HepG2 (cell line): ENCODE measurements at regions not wholly inside any gene's neighbourhood (a gene's known extent, or its start where the extent isn't known, plus 50 kb on each side); places are given as distances from the start of the nearest gene placed in this dataset.

Source experiments
- ATAC-seq: fragments of 200-7000 bp; cut with Tn5 transposase; 3 replicates; pipeline ENCODE4 v1.9.1; 2020; ENCODE audit warnings: mild to moderate bottlenecking, moderate library complexity
- BruUV-seq: library from RNA; stranded (reverse); fragments of 400-500 nt; replicated peaks from 2 replicates; lab custom pipeline; 2021; lab: Mats Ljungman, UMichigan
- CTCF ChIA-PET: fragments of 300-600 bp; formaldehyde crosslinking; extraction: SDS; loops from one replicate; lab custom pipeline; 2021; ENCODE audit warnings: low total read pairs, inconsistent platforms, low intra/inter-chr PET ratio; lab: Yijun Ruan, JAX
- POLR2A ChIA-PET: fragments of 350-600 bp; sonication (Branson Sonifier 250); formaldehyde crosslinking; loops from one replicate; lab custom pipeline; 2020; ENCODE audit warnings: antibody characterized with exemption, inconsistent platforms; lab: Yijun Ruan, JAX
- DNase-seq: peaks from one replicate; pipeline ENCODE4 v3.0.0-alpha.2; 2015; ENCODE audit warnings: low spot score
- FAIRE-seq: peaks from 3 replicates; lab custom pipeline; 2011; peaks lifted over from hg19 to GRCh38; lab: Jason Lieb, UNC
- H2AFZ ChIP-seq: one replicate; pipeline ENCODE4 v1.6.1; 2011; ENCODE audit warnings: low read length, inconsistent platforms
- H3K27ac ChIP-seq: fragments of 300-600 bp; 3 replicates; pipeline ENCODE4 v1.8.0; 2011; ENCODE audit warnings: mixed run types, mild to moderate bottlenecking, mixed read lengths, low read length, inconsistent platforms; ENCODE audit not compliant: insufficient read depth; ENCODE audit errors: extremely low read length
- H3K27me3 ChIP-seq, 2 experiments: fragments of 200-600 bp in 1 of 2; 2 replicates in 1 of 2; 3 replicates in 1 of 2; pipeline versions ENCODE4 v1.6.0 to v1.8.0; 2011; ENCODE audit warnings: low read length in 2 of 2, mild to moderate bottlenecking in 2 of 2, moderate library complexity in 2 of 2, inconsistent platforms in 1 of 2; ENCODE audit not compliant: insufficient read depth in 2 of 2, control insufficient read depth in 1 of 2
- H3K36me3 ChIP-seq, 2 experiments: fragments of 200-600 bp in 1 of 2; replicated peaks in 1 of 2; 2 replicates in 1 of 2; 3 replicates in 1 of 2; pipeline versions ENCODE4 v1.5.1 to v1.8.0; 2011; ENCODE audit warnings: low read length in 2 of 2, inconsistent platforms in 1 of 2; ENCODE audit not compliant: insufficient read depth in 2 of 2, control insufficient read depth in 1 of 2
- H3K4me1 ChIP-seq: 2 replicates; pipeline ENCODE4 v1.5.1; 2012; ENCODE audit warnings: low read length, inconsistent platforms; ENCODE audit not compliant: insufficient read depth
- H3K4me2 ChIP-seq: 2 replicates; pipeline ENCODE4 v1.6.0; 2011; ENCODE audit warnings: low read depth, low read length, inconsistent platforms
- H3K4me3 ChIP-seq, 3 experiments: fragments of 200-600 bp in 1 of 3; sonication (generic), shearing (Covaris generic) in 1 of 3; replicated peaks in 1 of 3; 2 replicates each; pipeline ENCODE4 v1.5.1; 2011 to 2016; ENCODE audit warnings: low read length in 3 of 3, inconsistent platforms in 2 of 3, low read depth in 2 of 3, mild to moderate bottlenecking in 2 of 3, control low read depth in 1 of 3, mixed read lengths in 1 of 3; ENCODE audit not compliant: insufficient read depth in 1 of 3
- H3K79me2 ChIP-seq: one replicate; pipeline ENCODE4 v1.6.1; 2011; ENCODE audit warnings: low read length, inconsistent platforms; ENCODE audit not compliant: insufficient read depth
- H3K9ac ChIP-seq: 2 replicates; pipeline ENCODE4 v1.6.0; 2011; ENCODE audit warnings: mild to moderate bottlenecking, low read depth, low read length, inconsistent platforms; ENCODE audit not compliant: insufficient read depth
- H3K9me3 ChIP-seq: 2 replicates; pipeline ENCODE4 v1.5.1; 2012; ENCODE audit warnings: mild to moderate bottlenecking, low read length
- H4K20me1 ChIP-seq: 2 replicates; pipeline ENCODE4 v1.6.0; 2011; ENCODE audit warnings: inconsistent platforms, mild to moderate bottlenecking, low read length, moderate library complexity; ENCODE audit not compliant: insufficient read depth
- HMG20B ChIP-seq: conservative IDR thresholded peaks from 2 replicates; pipeline ENCODE4 v1.6.1; 2016; ENCODE audit warnings: missing genetic modification reagents, missing compliant biosample characterization
- PAF1 ChIP-seq: IDR thresholded peaks from 2 replicates; pipeline ENCODE4 v1.6.1; 2016; ENCODE audit warnings: missing genetic modification reagents, missing compliant biosample characterization
- SCMH1 ChIP-seq: sonication (generic); formaldehyde crosslinking; IDR thresholded peaks from 2 replicates; pipeline ENCODE4 v1.9.0; 2021; ENCODE audit warnings: missing genetic modification reagents, mild to moderate bottlenecking, borderline replicate concordance
- ZMAT3 ChIP-seq: sonication (generic); formaldehyde crosslinking; conservative IDR thresholded peaks from 2 replicates; pipeline ENCODE4 v1.7.0; 2021; ENCODE audit warnings: missing genetic modification reagents
- ZNF253 ChIP-seq: sonication (generic); formaldehyde crosslinking; IDR thresholded peaks from 2 replicates; pipeline ENCODE4 v1.8.0; 2022; ENCODE audit warnings: mild to moderate bottlenecking, missing genetic modification reagents, borderline replicate concordance
- ZNF512 ChIP-seq: sonication (generic); formaldehyde crosslinking; IDR thresholded peaks from 2 replicates; pipeline ENCODE4 v1.4.0; 2020; ENCODE audit warnings: mild to moderate bottlenecking, missing genetic modification reagents
- ZNF615 ChIP-seq: sonication (generic); formaldehyde crosslinking; IDR thresholded peaks from 2 replicates; pipeline ENCODE4 v1.5.0; 2020; ENCODE audit warnings: mild to moderate bottlenecking, missing genetic modification reagents, borderline replicate concordance
- WGBS: methylation state at CpG from one replicate; pipeline ENCODE4 v1.1.6; 2017; ENCODE audit warnings: low lambda C conversion rate; 5-methylcytosine and 5-hydroxymethylcytosine counted together
- in situ Hi-C: cut with HindIII; loops from 2 replicates; pipeline ENCODE4 v1.10.0; 2017; ENCODE audit warnings: low pct_unique_long_range_greater_than_20kb; ENCODE audit not compliant: extremely low pct_ligation_motif_present
- intact Hi-C: fragments of 100-400 bp; cut with micrococcal nuclease; formaldehyde crosslinking; loops from one replicate; pipeline ENCODE4 v1.10.0; 2022; ENCODE audit not compliant: unreplicated experiment
- TF ChIP-seq, protein P1 (sequence below): sonication (generic); formaldehyde crosslinking; IDR thresholded peaks from 2 replicates; pipeline ENCODE4 v1.5.1; 2020; ENCODE audit warnings: mild to moderate bottlenecking, missing genetic modification reagents, moderate library complexity
- TF ChIP-seq, protein P2 (sequence below): sonication (generic); formaldehyde crosslinking; IDR thresholded peaks from 2 replicates; pipeline ENCODE4 v1.4.0; 2020; ENCODE audit warnings: missing genetic modification reagents

GRCh38 chr12:31866523-31866922 is 92.7 kb upstream of the RESF1 start (continued):
- TF ChIP-seq ZNF512 (CRISPR knock-in tag) (no peak), HMG20B (CRISPR knock-in tag) (no peak), ZNF615 (CRISPR knock-in tag) (no peak)
- TF ChIP-seq, protein P1, sequence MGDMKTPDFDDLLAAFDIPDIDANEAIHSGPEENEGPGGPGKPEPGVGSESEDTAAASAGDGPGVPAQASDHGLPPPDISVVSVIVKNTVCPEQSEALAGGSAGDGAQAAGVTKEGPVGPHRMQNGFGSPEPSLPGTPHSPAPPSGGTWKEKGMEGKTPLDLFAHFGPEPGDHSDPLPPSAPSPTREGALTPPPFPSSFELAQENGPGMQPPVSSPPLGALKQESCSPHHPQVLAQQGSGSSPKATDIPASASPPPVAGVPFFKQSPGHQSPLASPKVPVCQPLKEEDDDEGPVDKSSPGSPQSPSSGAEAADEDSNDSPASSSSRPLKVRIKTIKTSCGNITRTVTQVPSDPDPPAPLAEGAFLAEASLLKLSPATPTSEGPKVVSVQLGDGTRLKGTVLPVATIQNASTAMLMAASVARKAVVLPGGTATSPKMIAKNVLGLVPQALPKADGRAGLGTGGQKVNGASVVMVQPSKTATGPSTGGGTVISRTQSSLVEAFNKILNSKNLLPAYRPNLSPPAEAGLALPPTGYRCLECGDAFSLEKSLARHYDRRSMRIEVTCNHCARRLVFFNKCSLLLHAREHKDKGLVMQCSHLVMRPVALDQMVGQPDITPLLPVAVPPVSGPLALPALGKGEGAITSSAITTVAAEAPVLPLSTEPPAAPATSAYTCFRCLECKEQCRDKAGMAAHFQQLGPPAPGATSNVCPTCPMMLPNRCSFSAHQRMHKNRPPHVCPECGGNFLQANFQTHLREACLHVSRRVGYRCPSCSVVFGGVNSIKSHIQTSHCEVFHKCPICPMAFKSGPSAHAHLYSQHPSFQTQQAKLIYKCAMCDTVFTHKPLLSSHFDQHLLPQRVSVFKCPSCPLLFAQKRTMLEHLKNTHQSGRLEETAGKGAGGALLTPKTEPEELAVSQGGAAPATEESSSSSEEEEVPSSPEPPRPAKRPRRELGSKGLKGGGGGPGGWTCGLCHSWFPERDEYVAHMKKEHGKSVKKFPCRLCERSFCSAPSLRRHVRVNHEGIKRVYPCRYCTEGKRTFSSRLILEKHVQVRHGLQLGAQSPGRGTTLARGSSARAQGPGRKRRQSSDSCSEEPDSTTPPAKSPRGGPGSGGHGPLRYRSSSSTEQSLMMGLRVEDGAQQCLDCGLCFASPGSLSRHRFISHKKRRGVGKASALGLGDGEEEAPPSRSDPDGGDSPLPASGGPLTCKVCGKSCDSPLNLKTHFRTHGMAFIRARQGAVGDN: no peak

- CTCF ChIA-PET: no interaction called here
- no peak overlapping the region for H3K9ac ChIP-seq
- no peak for TF ChIP-seq SCMH1 (CRISPR knock-in tag)
- TF ChIP-seq PAF1 (CRISPR knock-in tag): no peak
- TF ChIP-seq, protein P2, sequence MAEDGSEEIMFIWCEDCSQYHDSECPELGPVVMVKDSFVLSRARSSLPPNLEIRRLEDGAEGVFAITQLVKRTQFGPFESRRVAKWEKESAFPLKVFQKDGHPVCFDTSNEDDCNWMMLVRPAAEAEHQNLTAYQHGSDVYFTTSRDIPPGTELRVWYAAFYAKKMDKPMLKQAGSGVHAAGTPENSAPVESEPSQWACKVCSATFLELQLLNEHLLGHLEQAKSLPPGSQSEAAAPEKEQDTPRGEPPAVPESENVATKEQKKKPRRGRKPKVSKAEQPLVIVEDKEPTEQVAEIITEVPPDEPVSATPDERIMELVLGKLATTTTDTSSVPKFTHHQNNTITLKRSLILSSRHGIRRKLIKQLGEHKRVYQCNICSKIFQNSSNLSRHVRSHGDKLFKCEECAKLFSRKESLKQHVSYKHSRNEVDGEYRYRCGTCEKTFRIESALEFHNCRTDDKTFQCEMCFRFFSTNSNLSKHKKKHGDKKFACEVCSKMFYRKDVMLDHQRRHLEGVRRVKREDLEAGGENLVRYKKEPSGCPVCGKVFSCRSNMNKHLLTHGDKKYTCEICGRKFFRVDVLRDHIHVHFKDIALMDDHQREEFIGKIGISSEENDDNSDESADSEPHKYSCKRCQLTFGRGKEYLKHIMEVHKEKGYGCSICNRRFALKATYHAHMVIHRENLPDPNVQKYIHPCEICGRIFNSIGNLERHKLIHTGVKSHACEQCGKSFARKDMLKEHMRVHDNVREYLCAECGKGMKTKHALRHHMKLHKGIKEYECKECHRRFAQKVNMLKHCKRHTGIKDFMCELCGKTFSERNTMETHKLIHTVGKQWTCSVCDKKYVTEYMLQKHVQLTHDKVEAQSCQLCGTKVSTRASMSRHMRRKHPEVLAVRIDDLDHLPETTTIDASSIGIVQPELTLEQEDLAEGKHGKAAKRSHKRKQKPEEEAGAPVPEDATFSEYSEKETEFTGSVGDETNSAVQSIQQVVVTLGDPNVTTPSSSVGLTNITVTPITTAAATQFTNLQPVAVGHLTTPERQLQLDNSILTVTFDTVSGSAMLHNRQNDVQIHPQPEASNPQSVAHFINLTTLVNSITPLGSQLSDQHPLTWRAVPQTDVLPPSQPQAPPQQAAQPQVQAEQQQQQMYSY (CRISPR knock-in tag): no peak
- TF ChIP-seq ZMAT3 (CRISPR knock-in tag): no peak
- TF ChIP-seq ZNF253 (CRISPR knock-in tag): no peak
These were observed 94.2 kb upstream of the RESF1 start for GRCh38 chr12:31865023-31865422.

More at GRCh38 chr12:31865023-31865422, 94.2 kb upstream of the RESF1 start:
- intact Hi-C loops (no loop called here), in situ Hi-C loops (no loop called here)
- ATAC-seq (no peak), FAIRE-seq (no peak), DNase-seq (no peak)
- no peaks in the 10 kb centered on the region for H4K20me1 ChIP-seq
- no peaks in the 10 kb centered on the region for H3K36me3 ChIP-seq
- H3K27ac ChIP-seq: no peak overlapping the region
- no TSS peak for BruUV-seq
- no peak overlapping the region for H3K4me2 ChIP-seq
- H3K4me3 ChIP-seq: no peak overlapping the region
- H3K79me2 ChIP-seq: no peaks in the 10 kb centered on the region
- peaks cover 8% of the 10 kb centered on the region; the same call in 1 of the 2 replicates for H3K4me1 ChIP-seq
- no peak overlapping the region for H2AFZ ChIP-seq
- 2% methylated on average over 2 of the region's 2 CpGs for whole genome bisulfite sequencing
- H3K9me3 ChIP-seq: no peaks in the 10 kb centered on the region
- H3K27me3 ChIP-seq: no peaks in the 10 kb centered on the region
- POLR2A ChIA-PET: no interaction called here
